GM12874 (cell line): ENCODE measurements at regions not wholly inside any gene's neighbourhood (a gene's known extent, or its start where the extent isn't known, plus 50 kb on each side); places are given as distances from the start of the nearest gene placed in this dataset.

ENCODE experiments used
- TF ChIP-seq, protein P1 (sequence below): IDR thresholded peaks from 2 replicates; pipeline ENCODE4 v1.5.1; 2011; ENCODE audit warnings: low read depth, mild to moderate bottlenecking, control low read depth, low read length, moderate library complexity; ENCODE audit not compliant: insufficient read depth

DNA sequence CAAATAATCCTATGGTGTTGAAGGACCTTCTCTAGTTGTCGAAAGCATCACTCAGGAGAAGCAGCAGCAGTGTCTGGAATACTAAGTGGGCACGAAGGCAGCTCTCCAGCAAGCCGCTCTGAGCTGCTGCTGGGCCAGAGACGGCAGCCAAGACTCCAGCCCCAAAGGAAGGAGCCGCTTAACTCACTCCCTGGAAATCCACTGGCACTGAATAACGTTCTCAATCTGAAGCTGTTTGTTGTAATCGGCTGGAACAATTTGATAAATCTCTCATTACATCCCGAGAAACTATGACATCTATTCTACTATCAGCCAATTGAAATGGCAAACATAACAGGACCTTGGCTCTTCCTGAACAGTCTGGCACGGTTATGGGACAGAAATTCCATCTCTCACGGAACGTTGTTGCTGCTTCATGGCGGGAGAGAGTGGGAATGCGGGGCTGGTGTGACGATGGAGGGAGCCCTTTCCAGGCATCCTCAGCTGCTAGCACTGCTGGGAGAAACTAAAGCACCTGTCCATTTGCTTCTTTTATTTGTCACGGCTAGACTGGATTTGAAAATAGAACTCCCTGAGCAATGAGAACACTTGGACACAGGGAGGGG, 331.5 kb upstream of the RNF32 start:
- TF ChIP-seq, protein P1, sequence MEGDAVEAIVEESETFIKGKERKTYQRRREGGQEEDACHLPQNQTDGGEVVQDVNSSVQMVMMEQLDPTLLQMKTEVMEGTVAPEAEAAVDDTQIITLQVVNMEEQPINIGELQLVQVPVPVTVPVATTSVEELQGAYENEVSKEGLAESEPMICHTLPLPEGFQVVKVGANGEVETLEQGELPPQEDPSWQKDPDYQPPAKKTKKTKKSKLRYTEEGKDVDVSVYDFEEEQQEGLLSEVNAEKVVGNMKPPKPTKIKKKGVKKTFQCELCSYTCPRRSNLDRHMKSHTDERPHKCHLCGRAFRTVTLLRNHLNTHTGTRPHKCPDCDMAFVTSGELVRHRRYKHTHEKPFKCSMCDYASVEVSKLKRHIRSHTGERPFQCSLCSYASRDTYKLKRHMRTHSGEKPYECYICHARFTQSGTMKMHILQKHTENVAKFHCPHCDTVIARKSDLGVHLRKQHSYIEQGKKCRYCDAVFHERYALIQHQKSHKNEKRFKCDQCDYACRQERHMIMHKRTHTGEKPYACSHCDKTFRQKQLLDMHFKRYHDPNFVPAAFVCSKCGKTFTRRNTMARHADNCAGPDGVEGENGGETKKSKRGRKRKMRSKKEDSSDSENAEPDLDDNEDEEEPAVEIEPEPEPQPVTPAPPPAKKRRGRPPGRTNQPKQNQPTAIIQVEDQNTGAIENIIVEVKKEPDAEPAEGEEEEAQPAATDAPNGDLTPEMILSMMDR: no peak

GRCh38 chr7:156307193-156307592, 333.4 kb upstream of the RNF32 start:
- TF ChIP-seq, protein P1: no peak

DNA sequence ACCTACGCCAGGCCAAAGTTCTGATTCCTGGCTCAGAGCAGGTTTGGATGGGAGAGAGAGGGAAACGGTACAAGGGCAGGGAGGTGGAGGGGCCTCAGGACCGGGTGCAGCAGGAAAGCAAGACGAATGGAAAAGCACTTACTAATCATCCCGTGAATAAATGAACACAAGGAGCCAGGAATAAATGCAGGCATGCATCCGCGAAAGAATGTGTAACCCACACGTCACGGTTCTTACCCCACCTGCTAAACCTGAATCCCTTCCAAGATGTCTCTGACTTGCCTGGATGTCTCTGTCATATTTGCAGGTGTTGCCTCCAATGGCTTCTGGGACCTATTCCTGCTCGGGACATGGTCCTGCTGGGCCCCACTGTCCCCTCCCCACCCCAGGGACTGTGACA, 335.2 kb upstream of the RNF32 start:
- TF ChIP-seq, protein P1: no peak

DNA sequence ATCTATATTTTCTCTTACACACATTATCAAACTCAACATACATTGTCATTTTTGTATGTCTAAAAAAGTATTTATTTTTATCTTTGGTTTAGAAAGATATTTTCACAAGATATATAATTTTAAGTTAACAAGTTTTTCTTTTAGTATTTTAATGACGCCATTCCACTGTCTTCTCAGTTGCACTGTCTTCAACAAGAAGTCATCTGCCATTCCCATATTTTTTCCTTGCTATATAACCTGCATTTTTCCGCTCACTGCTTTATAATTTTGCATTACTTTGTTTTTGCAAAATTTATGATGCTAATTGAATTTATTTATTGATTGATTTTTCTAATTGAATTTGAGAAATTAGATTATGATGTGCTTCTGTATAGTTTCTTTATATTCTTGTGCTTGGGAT, 357.8 kb upstream of the RNF32 start:
- TF ChIP-seq, protein P1: no peak

DNA sequence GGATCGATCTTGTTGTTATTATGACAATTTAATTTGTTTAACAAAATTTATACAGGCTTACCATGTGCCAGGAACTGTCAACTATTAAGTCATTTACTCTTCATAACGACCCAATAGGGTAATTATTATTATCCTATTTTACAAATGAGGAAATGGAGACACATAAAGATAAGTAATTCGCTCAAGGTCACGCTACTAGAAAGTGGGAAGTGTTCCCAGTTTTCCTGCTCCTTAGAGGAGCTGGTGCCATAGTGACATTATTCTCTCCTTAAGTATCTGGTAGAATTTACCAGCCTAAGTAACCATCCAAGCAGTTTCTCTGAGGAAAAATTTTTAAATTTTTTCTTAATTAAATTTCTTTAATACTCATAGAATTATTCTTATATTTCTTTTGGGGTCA, 360.9 kb upstream of the RNF32 start:
- TF ChIP-seq, protein P1: no peak

GRCh38 chr7:156275292-156275691, 365.3 kb upstream of the RNF32 start:
- TF ChIP-seq, protein P1: no peak

DNA sequence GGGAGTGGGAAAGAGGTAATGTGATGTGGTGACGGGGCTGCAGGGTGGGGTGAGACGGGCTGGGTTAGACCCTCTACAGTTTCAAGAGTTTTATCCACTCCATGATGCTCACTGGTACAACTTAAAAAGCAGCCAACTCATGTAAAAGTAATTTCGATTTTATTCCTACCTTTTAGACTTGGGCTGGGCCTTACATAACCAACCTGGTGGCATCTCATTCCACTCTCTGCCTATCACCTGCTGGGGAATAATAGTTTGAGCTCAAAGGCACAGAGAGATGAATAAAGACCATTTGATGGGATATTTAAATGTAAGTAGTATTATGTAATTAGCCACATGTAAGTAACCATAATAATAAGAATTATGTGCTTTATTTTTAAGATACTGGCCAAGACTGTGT, 366.0 kb upstream of the RNF32 start:
- TF ChIP-seq, protein P1: no peak

GRCh38 chr7:156261581-156261980, 379.0 kb upstream of the RNF32 start:
- TF ChIP-seq, protein P1: no peak
